SU-DHL-6 (cell line): ENCODE measurements at regions not wholly inside any gene's neighbourhood (a gene's known extent, or its start where the extent isn't known, plus 50 kb on each side); places are given as distances from the start of the nearest gene placed in this dataset.
A peak's percentile ranks its signal among the peaks of the same experiment; 100 is the strongest.

ENCODE experiments used
- H2AFZ ChIP-seq: fragments of 200-600 bp; sonication (generic); 2 replicates; pipeline ENCODE4 v1.6.1; 2014; ENCODE audit warnings: low read depth, mild to moderate bottlenecking, moderate library complexity, mixed read lengths, antibody characterized with exemption, low read length; ENCODE audit not compliant: severe bottlenecking
- H3F3A ChIP-seq: fragments of 200-600 bp; shearing (Covaris generic); 2 replicates; pipeline ENCODE4 v1.6.0; 2016; ENCODE audit warnings: antibody characterized with exemption, mild to moderate bottlenecking; ENCODE audit not compliant: insufficient read depth
- H3K27ac ChIP-seq: fragments of 200-600 bp; sonication (generic); 2 replicates; pipeline ENCODE4 v1.5.1; 2016; ENCODE audit warnings: low read depth, mild to moderate bottlenecking, low read length, moderate library complexity, mixed read lengths
- H3K27me3 ChIP-seq: fragments of 200-600 bp; sonication (generic), shearing (Covaris generic); 2 replicates; pipeline ENCODE4 v1.6.0; 2014; ENCODE audit warnings: mild to moderate bottlenecking, low read length
- H3K36me3 ChIP-seq: fragments of 200-600 bp; sonication (generic); 2 replicates; pipeline ENCODE4 v1.6.1; 2014; ENCODE audit warnings: mild to moderate bottlenecking, low read length, mixed read lengths
- H3K4me2 ChIP-seq: fragments of 300-600, 200-600 bp; shearing (Covaris generic), sonication (generic); 2 replicates; pipeline ENCODE4 v1.6.0; 2014; ENCODE audit warnings: low read length, low read depth, mild to moderate bottlenecking; ENCODE audit not compliant: poor library complexity, severe bottlenecking
- H3K4me3 ChIP-seq: fragments of 200-600 bp; sonication (generic); 2 replicates; pipeline ENCODE4 v1.5.1; 2014; ENCODE audit warnings: antibody characterized with exemption, low read length, mild to moderate bottlenecking, mixed read lengths; ENCODE audit not compliant: insufficient read depth, poor library complexity, severe bottlenecking
- H3K79me2 ChIP-seq: fragments of 200-600 bp; sonication (generic); 2 replicates; pipeline ENCODE4 v1.6.1; 2014; ENCODE audit warnings: mild to moderate bottlenecking, low read length, moderate library complexity; ENCODE audit not compliant: insufficient read depth
- H3K9ac ChIP-seq: fragments of 200-600 bp; sonication (generic); 2 replicates; pipeline ENCODE4 v1.7.0; 2014; ENCODE audit warnings: mild to moderate bottlenecking, low read length
- H3K9me2 ChIP-seq: fragments of 200-600 bp; sonication (generic); replicated peaks from 2 replicates; pipeline ENCODE4 v1.6.1; 2014; ENCODE audit warnings: low read length; ENCODE audit not compliant: insufficient read depth
- H3K9me3 ChIP-seq: fragments of 200-600 bp; sonication (generic); 2 replicates; pipeline ENCODE4 v1.6.1; 2014; ENCODE audit warnings: low read length, mixed read lengths; ENCODE audit not compliant: insufficient read depth
- H4K20me1 ChIP-seq: fragments of 200-600 bp; sonication (generic); 2 replicates; pipeline ENCODE4 v1.6.1; 2014; ENCODE audit warnings: low read depth, mild to moderate bottlenecking, antibody characterized with exemption, low read length, moderate library complexity, mixed read lengths
- CTCF ChIP-seq: fragments of 200-600 bp; sonication (generic); IDR thresholded peaks from one replicate; pipeline ENCODE4 v1.5.1; 2017; ENCODE audit warnings: antibody characterized with exemption, mild to moderate bottlenecking, low read length, moderate library complexity; ENCODE audit not compliant: insufficient read depth, poor library complexity, severe bottlenecking
- EZH2phosphoT487 ChIP-seq: fragments of 200-600 bp; sonication (generic), shearing (Covaris generic); conservative IDR thresholded peaks from 2 replicates; pipeline ENCODE4 v1.6.1; 2018; ENCODE audit warnings: mild to moderate bottlenecking, antibody characterized with exemption, low read length, moderate library complexity, mixed read lengths

GRCh38 chr5:124841829-124842712 lies 95.6 kb upstream of the ZNF608 start:
- H4K20me1 ChIP-seq = no peaks in the 10 kb centered on the region
- no peaks in the 10 kb centered on the region for H3K27me3 ChIP-seq
- no peak overlapping the region for H3K9ac ChIP-seq
- no peak overlapping the region for H3K4me3 ChIP-seq
- no peaks in the 10 kb centered on the region for H3K9me3 ChIP-seq
- H3K4me2 ChIP-seq = peak overlapping the region; percentile 8
- no peaks in the 10 kb centered on the region for H3K79me2 ChIP-seq
- no peak for TF ChIP-seq EZH2phosphoT487
- TF ChIP-seq CTCF = no peak
- H3F3A ChIP-seq = no peaks in the 10 kb centered on the region; the same call in 1 of the 2 replicates
- H3K9me2 ChIP-seq = no peaks in the 10 kb centered on the region
- H2AFZ ChIP-seq = no peak overlapping the region
- no peaks in the 10 kb centered on the region for H3K36me3 ChIP-seq
- no peak overlapping the region for H3K27ac ChIP-seq

- Histone ChIP-seq H3K9me2 (no peaks in the 10 kb centered on the region), H4K20me1 (no peaks in the 10 kb centered on the region), H3K36me3 (no peaks in the 10 kb centered on the region), H3K9ac (no peak overlapping the region), H3K27me3 (no peaks in the 10 kb centered on the region), H2AFZ (no peak overlapping the region), H3K27ac (no peak overlapping the region), H3K4me2 (no peak overlapping the region), H3K79me2 (no peaks in the 10 kb centered on the region), H3K4me3 (no peak overlapping the region), H3K9me3 (no peaks in the 10 kb centered on the region), H3F3A (no peaks in the 10 kb centered on the region; the same call in 1 of the 2 replicates)
- TF ChIP-seq EZH2phosphoT487 = no peak
- TF ChIP-seq CTCF = no peak
Observed at GRCh38 chr5:124842725-124843595, 96.5 kb upstream of the ZNF608 start.

- no peaks in the 10 kb centered on the region for H3K27me3 ChIP-seq
- H3K9me3 ChIP-seq = no peaks in the 10 kb centered on the region
- no peak for TF ChIP-seq CTCF
- no peak for TF ChIP-seq EZH2phosphoT487
- no peak overlapping the region for H3K9ac ChIP-seq
- no peak overlapping the region for H3K4me2 ChIP-seq
- no peak overlapping the region for H2AFZ ChIP-seq
- H3K9me2 ChIP-seq = no peaks in the 10 kb centered on the region
- H3F3A ChIP-seq = no peaks in the 10 kb centered on the region; the same call in 1 of the 2 replicates
- no peaks in the 10 kb centered on the region for H3K79me2 ChIP-seq
- H3K4me3 ChIP-seq = no peak overlapping the region
- H3K27ac ChIP-seq = no peak overlapping the region
- H3K36me3 ChIP-seq = no peaks in the 10 kb centered on the region
- H4K20me1 ChIP-seq = no peaks in the 10 kb centered on the region
Observed at GRCh38 chr5:124843596-124843899, 97.1 kb upstream of the ZNF608 start.
